SK-N-SH treated with all-trans-retinoic acid at 6 μM for 48 hours (cell line): ENCODE measurements at regions not wholly inside any gene's neighbourhood (a gene's known extent, or its start where the extent isn't known, plus 50 kb on each side); places are given as distances from the start of the nearest gene placed in this dataset.

ENCODE experiments used
- ARNTL ChIP-seq: fragments of 450-650 bp; formaldehyde crosslinking; IDR thresholded peaks from 2 replicates; pipeline ENCODE4 v1.5.0; 2020; ENCODE audit warnings: low read depth, mild to moderate bottlenecking, moderate library complexity, borderline replicate concordance
- BACH2 ChIP-seq: fragments of 250-450 bp; sonication (Bioruptor Pico); IDR thresholded peaks from 2 replicates; pipeline ENCODE4 v1.9.0; 2021; ENCODE audit warnings: mild to moderate bottlenecking, borderline replicate concordance
- OSR1 ChIP-seq: fragments of 250-450 bp; sonication (Bioruptor Pico); IDR thresholded peaks from 2 replicates; pipeline ENCODE4 v1.8.0; 2022; ENCODE audit warnings: moderate library complexity, mild to moderate bottlenecking, inconsistent platforms
- POU6F1 ChIP-seq: fragments of 250-450 bp; sonication (Bioruptor Pico); IDR thresholded peaks from 2 replicates; pipeline ENCODE4 v1.8.0; 2021; ENCODE audit warnings: low read depth, mild to moderate bottlenecking, moderate library complexity, borderline replicate concordance
- SNAI2 ChIP-seq: fragments of 250-450 bp; sonication (Bioruptor Pico); IDR thresholded peaks from 2 replicates; pipeline ENCODE4 v1.5.0; 2020; ENCODE audit warnings: mild to moderate bottlenecking, moderate library complexity
- TOX ChIP-seq: fragments of 250-450 bp; sonication (Bioruptor Pico); IDR thresholded peaks from 2 replicates; pipeline ENCODE4 v1.8.0; 2021; ENCODE audit warnings: mild to moderate bottlenecking, moderate library complexity, borderline replicate concordance
- ZNF8 ChIP-seq: fragments of 450-650 bp; formaldehyde crosslinking; IDR thresholded peaks from 2 replicates; pipeline ENCODE4 v1.5.0; 2020; ENCODE audit warnings: mild to moderate bottlenecking, moderate library complexity

- TF ChIP-seq OSR1 (CRISPR knock-in tag) = no peak
- TF ChIP-seq ZNF8 (CRISPR knock-in tag) = no peak
- TF ChIP-seq TOX = no peak
- TF ChIP-seq BACH2 (CRISPR knock-in tag) = no peak
- no peak for TF ChIP-seq SNAI2 (CRISPR knock-in tag)
- no peak for TF ChIP-seq ARNTL (CRISPR knock-in tag)
- no peak for TF ChIP-seq POU6F1 (CRISPR knock-in tag)
These were observed 127.0 kb downstream of the RPAP3 start for GRCh38 chr12:47578836-47579235.
